Peyer's patch (tissue), 4 donors: ENCODE measurements at regions not wholly inside any gene's neighbourhood (a gene's known extent, or its start where the extent isn't known, plus 50 kb on each side); places are given as distances from the start of the nearest gene placed in this dataset.

Experiments used
- POLR2A ChIP-seq, 2 donors: fragments of 450-650 bp; IDR thresholded peaks; one replicate each; pipeline ENCODE4 v1.5.1; 2017; ENCODE audit warnings: antibody characterized with exemption in 2 of 2, mild to moderate bottlenecking in 2 of 2, moderate library complexity in 2 of 2
- TF ChIP-seq, protein P1 (sequence below), 6 experiments: fragments of 450-650 bp in 4 of 6; fragments of 200-600 bp in 2 of 6; sonication (generic) in 1 of 6; IDR thresholded peaks; one replicate each; pipeline ENCODE4 v1.5.1; 2017 to 2019; ENCODE audit warnings: antibody characterized with exemption in 6 of 6, mild to moderate bottlenecking in 3 of 6, moderate library complexity in 1 of 6

GRCh38 chr14:84208451-84208850 lies 1321.5 kb upstream of the FLRT2 start:
- TF ChIP-seq, protein P1, sequence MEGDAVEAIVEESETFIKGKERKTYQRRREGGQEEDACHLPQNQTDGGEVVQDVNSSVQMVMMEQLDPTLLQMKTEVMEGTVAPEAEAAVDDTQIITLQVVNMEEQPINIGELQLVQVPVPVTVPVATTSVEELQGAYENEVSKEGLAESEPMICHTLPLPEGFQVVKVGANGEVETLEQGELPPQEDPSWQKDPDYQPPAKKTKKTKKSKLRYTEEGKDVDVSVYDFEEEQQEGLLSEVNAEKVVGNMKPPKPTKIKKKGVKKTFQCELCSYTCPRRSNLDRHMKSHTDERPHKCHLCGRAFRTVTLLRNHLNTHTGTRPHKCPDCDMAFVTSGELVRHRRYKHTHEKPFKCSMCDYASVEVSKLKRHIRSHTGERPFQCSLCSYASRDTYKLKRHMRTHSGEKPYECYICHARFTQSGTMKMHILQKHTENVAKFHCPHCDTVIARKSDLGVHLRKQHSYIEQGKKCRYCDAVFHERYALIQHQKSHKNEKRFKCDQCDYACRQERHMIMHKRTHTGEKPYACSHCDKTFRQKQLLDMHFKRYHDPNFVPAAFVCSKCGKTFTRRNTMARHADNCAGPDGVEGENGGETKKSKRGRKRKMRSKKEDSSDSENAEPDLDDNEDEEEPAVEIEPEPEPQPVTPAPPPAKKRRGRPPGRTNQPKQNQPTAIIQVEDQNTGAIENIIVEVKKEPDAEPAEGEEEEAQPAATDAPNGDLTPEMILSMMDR (IDR thresholded peaks at IDR 0.05): no peak
- TF ChIP-seq POLR2A (IDR thresholded peaks at IDR 0.05): no peak
